NCI-H2107 (cell line): ENCODE measurements at regions not wholly inside any gene's neighbourhood (a gene's known extent, or its start where the extent isn't known, plus 50 kb on each side); places are given as distances from the start of the nearest gene placed in this dataset.

Experiments used
- DNase-seq: peaks from one replicate; lab custom pipeline; 2025; lab: John Stamatoyannopoulos, UW

GRCh38 chr22:44613196-44613595 is 88.8 kb upstream of the PRR5 start:
- DNase-seq, result no peak

- DNase-seq, result no peak
Observed at GRCh38 chr22:44611880-44612496, 90.0 kb upstream of the PRR5 start.

GRCh38 chr22:44610071-44610470 is 91.9 kb upstream of the PRR5 start:
- DNase-seq, result no peak

GRCh38 chr22:44609400-44609988 is 92.5 kb upstream of the PRR5 start:
- DNase-seq, result no peak

GRCh38 chr22:44608597-44609399 is 93.2 kb upstream of the PRR5 start:
- DNase-seq, result no peak

GRCh38 chr22:44606126-44606525 is 95.9 kb upstream of the PRR5 start:
- no peak for DNase-seq

GRCh38 chr22:44605486-44605885 is 96.5 kb upstream of the PRR5 start:
- no peak for DNase-seq

GRCh38 chr22:44604991-44605390 is 97.0 kb upstream of the PRR5 start:
- DNase-seq, result no peak

- DNase-seq, result no peak
Observed at GRCh38 chr22:44604455-44604854, 97.5 kb upstream of the PRR5 start.

- no peak for DNase-seq
Observed at GRCh38 chr22:44603767-44604166, 98.2 kb upstream of the PRR5 start.

- no peak for DNase-seq
Observed at GRCh38 chr22:44601725-44602124, 100.3 kb upstream of the PRR5 start.

- no peak for DNase-seq
Observed at GRCh38 chr22:44601189-44601588, 100.8 kb upstream of the PRR5 start.

- no peak for DNase-seq
Observed at GRCh38 chr22:44600207-44600785, 101.7 kb upstream of the PRR5 start.

GRCh38 chr22:44599500-44600140 is 101.6 kb upstream of the RTL6 start:
- no peak for DNase-seq

- DNase-seq, result no peak
Observed at GRCh38 chr22:44599084-44599483, 101.1 kb upstream of the RTL6 start.

GRCh38 chr22:44597616-44598015 is 99.6 kb upstream of the RTL6 start:
- peak; percentile 50 for DNase-seq

GRCh38 chr22:44596396-44597125 is 98.5 kb upstream of the RTL6 start:
- DNase-seq, result no peak

- peak; percentile 59 for DNase-seq
Observed at GRCh38 chr22:44595841-44596341, 97.9 kb upstream of the RTL6 start.

- no peak for DNase-seq
Observed at GRCh38 chr22:44594951-44595350, 96.9 kb upstream of the RTL6 start.

- DNase-seq, result no peak
Observed at GRCh38 chr22:44592824-44593148, 94.8 kb upstream of the RTL6 start.

GRCh38 chr22:44592126-44592823 is 94.2 kb upstream of the RTL6 start:
- no peak for DNase-seq
